ENCODE measurements at regions not wholly inside any gene's neighbourhood (a gene's known extent, or its start where the extent isn't known, plus 50 kb on each side); places are given as distances from the start of the nearest gene placed in this dataset.

DNA sequence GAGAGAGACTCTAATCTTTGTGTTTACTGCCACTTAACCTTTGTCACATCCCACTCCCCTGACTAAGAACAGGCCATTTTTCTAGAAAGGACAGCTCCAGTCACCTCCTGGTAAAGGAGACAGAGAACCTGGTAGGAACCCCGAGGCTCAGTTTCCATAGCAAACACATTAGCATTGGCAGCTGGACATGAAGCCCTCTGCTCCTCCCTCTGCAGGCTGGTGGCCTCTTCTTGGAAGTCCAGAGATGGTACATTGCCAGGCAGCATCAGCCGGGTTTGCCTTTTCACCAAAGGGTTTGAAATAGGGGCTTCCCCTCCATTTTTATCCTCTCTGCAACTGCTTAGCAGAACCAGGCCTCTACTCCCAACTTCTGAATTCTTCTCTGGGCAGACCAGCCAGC, 213.4 kb upstream of the SEMA6D start:
- no peak for DNase-seq

DNA sequence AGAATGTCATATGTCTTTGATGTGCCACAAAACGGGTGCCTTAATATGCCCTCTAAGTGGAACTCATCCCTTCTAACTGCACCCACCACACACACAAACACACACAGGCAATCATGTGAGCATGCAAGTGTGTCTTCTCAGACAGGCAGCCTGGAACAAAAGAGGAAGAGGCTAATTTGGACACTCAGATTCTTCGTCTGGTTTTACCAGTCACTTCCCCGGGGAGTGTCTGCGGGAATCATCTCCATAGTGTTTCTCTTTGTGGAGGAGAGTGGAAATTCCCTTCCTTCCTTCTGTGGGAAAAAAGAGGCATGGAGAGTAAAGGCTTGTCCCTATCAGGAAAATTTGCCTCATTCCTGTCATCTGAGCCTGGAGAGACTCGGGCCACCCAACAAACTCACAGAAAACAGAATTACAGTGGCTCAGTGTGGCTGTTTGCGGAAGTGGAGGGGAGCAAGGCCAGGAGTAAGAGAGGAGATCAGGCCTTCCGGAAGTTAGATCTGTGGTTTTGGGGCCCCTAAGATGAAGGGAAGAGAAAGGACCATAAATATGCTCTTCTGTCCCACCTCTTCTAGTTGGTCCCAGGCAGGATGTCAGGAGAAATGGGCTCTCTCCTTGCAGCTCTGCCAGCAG, 212.6 kb upstream of the SEMA6D start:
- DNase-seq = no peak

DNA sequence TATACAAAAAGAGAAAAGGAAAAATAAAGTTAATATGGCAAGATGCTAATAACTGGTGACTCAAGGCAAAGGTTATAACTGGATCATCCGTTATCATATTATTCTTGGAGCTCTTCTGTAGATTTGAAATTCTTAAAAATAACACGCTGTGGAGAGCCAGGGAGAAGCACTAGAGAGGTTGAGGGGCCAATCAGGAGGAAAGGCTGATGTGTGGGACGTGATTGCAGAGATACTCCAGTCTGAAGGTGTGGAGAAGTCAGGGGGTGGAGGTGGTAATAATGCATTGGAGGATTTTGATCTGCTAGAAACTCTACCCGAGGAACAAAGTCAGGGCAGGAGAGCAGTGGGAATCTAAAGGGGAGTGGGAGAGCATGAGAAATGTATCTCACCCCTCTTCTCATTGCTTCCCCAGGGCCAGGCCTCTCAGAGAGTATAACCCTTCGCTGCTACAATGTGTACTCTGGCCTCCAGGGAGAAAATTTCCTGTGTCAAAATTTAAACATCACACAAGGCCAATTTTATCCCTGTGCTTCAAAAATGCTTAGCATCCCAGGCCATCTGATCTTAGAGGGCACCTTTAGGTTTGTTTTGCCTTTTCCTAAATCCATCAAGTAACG, 211.5 kb upstream of the SEMA6D start:
- DNase-seq = no peak

DNA sequence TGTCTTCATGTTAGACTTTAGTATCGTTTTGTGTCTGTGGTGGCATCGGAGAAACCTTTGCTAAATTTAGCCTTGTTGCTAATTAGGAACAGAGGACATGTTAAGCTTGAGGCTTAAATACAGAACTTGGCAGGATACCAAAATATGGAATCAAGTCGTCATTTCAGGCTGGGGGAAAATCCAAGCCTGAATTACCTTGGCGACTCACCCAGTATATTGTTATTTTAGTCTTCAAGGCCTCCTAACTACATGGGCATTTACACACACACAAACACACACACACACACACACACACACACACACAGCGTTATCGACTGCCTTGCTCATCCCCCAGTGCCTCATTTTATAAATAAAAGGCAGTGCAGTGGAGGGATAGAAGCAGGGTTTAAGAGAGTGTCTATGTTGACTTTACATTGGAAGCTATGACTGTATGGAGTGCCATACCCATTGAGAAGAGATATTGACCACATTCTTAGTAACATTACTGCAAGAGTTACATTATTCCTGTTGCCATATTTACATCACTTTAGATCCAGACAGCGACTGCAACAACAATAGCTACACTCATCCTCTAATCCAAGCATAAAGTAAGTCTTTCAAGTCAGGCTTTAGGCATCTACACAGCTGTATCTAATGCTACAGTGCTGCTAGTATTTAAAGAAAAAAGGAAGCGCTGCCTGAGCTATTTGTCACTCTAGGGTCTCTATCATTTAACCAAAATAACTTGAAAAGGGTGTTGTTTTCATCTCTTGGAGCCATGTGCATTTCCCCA, 210.8 kb upstream of the SEMA6D start:
- DNase-seq = no peak

DNA sequence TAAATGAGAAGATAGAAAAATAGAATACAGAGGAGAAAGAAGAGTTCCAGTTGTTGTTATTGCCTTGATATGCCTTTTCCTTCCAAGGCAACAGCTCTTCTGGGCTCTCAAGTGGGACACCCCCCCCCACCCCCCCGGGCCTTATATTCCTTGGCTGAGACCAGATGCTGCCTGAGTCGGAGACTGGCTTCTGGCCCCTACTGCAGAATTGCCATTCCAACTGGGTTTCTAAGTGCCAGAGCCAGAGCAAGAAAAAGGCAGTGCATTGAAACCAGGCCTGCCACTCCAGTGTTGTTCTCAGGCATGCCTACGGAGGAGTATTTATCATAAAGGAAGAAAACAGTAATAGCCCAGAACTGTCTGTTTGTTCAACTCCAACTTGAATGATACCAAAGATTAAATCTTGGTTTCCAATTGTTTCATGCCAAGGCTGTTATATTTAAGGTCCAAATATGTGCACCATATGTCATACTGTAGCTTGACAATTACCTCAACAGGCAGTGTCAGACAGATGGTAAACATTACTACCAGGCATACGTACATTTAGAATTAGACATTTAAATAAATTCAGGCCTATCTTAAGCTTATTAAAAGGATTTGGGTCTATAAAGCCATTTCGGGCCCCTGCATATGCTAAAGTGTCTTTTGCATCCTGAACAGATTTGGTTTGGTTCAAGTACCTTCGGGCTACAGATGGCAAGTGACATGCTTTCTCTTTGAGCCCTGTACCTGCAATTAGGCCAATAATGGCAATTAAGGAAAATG, 209.9 kb upstream of the SEMA6D start:
- no peak for DNase-seq

DNA sequence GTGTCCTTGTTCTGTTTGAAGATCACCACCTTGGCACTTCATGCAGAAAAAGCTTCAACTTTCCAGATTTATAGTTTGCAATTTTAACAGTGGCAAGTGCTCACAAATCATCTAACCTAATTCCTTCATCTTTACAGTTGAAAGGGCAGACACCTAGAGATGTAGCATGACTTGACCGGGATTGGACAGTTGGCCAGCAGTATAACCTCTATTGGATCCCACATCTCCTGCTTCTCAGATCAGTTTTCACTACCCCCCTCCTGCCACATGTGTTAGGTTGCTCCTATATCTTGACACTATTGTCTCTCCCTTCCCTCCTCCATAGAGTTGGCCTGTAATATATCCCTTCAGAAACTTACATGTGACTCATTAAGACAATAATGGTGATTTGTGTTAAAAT, 206.0 kb upstream of the SEMA6D start:
- no peak for DNase-seq

DNA sequence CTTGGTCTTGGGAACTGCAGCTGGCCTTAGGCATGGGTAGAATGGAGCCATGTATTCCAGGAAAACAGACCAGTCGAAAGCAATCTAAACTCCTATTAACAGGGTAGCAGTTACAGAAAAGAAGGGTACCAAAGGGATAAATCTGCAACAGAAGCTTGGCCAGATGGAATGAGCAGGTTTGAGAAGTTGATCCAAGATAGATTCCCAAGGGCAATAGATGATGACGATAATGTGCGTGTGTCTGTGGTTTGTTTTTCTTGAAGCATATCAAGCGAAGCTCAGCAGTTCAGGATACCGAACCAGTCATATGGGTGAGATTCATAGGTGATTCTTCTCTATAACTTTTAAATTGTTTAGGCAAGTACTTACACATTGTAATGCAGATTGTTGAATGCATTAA, 203.8 kb upstream of the SEMA6D start:
- no peak for DNase-seq

DNA sequence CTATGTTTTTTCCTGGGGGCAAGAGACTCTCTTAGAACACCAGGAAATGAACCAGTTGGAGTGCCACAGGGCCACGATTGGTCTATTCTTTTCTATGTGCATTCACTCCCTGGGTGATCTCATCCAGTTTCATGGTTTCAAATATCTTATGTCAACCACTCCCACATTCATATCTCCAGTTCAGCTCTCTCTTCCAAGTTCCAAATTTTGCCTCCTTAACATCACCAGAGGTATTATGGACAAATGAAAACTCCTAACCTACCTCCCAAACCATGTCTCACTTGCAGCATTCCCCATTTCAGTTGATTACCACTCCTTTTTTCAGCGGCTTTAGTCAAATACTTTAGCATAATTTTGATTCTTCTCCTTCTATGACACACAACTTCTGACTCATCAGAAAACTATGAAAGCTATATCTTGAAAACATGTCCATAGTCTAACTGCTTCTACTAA, 203.1 kb upstream of the SEMA6D start:
- no peak for DNase-seq

DNA sequence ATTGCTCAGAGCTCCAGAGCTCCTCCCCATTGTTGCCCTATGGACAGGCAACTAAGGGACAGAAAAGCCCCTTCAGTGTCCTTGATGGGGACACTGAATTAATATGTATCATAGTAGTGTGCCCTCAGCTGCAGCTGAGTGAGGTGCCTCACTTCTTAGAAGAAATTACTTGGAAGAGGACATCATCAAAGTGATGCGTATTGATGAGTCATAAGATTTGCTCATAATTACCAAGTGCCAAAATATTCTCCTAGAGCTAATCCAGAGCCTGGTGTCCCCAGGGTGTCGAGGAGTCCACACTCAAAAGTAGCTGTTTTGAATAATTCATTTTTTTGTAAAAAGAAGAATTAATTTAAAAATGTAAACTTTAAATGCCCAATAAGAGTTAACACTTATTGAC, 200.7 kb upstream of the SEMA6D start:
- no peak for DNase-seq

DNA sequence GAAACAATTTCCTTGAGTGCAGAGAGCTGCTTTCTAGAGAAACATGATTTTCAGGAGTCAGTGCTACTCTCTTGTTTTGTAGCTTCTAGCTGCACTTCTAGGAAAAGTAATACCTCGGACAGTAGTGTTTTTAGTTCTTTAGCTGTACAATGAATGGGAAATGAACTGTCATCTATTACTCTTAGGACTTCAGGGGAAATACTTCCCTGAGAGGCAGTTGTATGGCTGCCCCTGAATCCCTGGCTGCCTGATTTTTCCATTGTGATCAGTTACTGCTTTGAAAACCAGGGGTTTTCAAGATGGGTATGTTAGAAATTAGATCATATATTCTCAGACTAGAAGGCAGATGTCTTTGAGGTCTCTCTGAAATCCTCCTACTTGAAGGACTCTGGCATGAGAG, 200.3 kb upstream of the SEMA6D start:
- no peak for DNase-seq

DNA sequence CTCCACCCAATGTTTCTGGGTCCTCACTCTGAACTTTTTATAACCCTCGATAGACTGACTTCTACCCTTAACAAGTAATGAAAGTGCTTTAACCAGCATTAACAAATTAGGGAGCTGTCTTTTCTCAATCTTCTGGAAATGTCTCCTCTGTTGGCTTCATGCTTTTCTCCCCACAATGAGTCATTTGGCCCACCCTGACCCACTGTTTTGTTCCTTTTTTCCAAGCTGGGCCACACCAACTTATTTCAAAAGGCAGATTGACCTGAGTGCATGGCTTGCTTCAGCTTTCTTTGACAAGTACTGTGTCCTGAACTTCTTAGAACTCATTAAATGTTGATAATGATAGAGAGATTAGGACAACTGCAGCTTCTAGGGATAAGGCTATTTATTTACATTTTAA, 199.6 kb upstream of the SEMA6D start:
- no peak for DNase-seq

DNA sequence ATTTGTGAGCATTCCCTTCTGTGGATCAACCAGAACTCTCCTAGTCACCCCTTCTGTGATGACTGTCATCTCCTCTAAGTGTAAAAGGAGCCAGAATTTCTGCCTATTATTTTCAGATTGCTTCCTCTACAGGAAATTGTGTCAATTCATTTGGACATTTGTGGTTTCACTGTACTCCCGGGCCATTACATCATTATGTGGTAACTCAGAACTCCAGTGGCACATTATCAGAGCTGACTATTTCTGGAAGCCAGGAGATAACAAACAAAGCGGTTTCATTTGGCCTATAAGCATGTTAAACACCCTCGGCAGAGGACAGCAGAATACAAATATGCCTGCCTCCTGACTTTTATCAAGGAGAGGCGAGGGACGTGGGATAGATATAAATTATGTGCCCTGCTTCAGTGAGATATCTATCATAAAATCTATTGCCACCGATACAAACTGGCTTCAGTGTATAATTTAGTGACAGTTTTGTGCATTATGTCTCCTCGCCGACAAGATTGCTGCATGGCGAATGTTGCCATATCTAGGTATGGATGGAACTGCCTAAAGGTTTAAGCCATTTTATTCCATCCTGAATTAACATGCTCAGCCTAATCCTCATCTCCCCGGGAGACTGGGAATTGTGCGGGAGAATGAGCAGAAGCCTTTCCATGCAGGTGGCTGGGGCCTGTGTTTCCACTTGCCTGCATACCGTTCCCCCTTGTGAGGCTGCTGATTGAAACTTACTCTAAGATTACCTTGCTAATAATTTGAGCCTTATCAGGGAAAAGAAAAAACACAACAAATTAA, 193.4 kb upstream of the SEMA6D start:
- DNase-seq = no peak

DNA sequence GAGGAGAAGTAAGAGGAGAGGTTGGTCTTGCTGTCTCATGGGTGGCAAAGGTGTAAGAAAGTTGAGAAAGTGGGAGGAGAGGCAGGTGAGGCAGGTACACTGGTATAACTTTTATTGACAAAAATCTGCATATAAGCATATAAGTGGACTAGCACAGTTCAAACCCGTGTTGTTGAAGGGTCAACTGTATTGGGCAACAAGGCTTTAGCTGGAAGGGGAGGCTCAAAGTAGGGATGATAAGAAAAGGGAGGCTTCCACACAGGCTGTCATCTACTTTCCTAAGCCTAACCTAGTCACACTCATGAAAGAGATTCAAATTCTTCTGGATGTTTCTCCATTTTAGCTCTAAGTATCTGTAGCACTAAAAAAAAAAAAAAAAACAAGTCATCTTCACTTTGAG, 188.1 kb upstream of the SEMA6D start:
- DNase-seq = no peak

DNA sequence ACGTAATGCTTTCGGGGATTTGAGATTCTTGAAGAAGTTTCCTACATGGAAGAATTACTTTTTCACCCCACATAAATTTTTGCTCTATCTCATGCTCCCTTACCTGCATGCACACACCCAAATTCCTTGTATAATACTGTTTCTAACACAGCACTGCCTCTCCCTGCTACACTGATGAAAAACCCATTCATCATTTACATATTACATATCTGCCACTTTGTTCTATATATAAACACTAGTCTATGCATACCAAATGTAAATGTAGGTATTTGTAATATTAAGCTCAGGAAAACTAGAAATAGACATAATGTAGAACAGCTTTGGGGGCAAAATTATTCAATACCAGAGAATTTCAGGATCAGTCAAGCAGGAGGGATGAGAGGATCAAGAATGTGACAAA, 182.6 kb upstream of the SEMA6D start:
- DNase-seq = no peak

DNA sequence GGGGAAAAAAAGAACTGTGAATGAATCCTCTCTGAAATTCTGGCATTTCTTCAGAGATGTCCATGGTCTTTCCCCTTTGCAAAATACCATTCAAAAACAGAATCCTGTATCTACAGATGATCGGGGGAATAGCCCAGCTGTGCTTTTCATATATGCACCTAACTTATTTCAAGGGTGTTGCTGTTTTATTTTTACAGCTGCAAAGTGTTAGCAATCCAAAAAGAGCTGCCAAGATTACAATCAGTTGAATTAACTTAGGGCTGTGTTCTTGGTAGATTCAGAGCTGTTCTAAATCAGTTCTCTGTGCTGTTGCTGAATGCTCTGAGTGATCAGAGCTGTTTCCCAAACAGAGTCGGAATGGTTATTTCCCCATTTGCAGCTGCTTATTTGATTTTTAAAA, 175.7 kb upstream of the SEMA6D start:
- no peak for DNase-seq

DNA sequence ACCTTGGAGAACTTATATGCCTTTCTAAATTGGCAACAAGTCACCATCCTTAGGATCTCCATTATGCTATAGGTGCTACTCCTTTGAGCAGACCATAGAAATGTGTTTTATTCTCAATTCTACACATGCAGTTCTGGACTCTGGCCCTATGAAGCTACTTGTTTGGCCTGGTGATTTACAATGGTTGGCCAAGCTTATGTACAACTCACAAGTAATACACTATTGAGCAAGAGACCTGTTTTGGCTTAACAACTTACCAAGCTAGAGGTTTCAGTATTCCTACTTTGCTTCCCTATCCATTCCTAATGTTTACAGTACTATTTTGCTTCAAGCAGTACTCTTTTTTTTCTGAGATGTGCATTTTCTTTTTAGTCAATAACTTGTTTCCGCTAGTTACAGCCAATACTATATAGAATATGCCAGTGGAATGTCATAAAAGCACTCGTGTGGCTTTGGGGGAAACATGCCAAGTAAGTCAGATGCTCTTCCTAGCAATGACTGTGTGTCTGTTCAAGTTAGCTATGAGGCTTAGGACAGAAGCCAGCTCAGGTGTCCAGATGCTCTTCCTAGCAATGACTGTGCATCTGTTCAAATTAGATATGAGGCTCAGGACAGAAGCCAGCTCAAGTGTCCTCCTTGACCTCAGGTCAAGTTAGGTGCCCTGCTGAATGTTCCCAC, 174.9 kb upstream of the SEMA6D start:
- DNase-seq = no peak

DNA sequence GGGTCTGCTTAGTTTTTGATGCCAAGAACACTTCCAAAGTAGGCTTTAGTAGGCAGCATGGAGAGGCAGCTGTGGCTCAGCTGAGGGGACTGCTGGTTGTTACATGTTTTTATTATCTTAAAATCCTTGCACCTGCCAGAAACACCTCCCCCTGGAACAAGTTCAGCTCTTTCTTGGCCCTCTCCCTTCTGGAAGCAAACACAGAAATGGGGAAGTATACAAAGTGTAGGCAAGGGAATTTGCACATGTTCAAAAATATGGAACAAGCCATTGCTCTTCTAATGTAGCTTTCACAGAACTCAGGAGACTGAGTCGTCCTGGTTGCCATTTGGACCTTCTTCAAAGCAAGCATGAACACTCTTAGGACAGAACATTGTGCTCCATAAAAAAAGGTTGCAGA, 169.1 kb upstream of the SEMA6D start:
- no peak for DNase-seq

DNA sequence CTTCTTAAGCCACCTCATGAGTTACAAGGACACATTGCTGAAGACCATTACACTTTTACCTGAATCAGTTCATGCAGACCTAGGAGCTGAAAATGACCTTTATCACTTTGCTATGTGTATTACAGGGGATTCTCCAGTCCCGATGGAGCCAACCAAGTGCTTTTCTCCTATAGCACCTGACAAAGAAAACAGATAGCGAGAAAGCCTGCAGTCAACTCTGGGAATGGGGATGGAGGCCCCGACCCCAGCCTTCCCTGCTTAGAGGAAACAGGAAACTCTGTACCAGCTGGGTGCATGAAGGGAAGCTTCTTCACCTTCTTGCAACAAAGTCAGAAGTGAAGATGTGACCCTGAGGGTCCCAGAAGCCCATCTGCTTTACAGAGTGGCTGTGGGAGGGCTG, 168.3 kb upstream of the SEMA6D start:
- no peak for DNase-seq

DNA sequence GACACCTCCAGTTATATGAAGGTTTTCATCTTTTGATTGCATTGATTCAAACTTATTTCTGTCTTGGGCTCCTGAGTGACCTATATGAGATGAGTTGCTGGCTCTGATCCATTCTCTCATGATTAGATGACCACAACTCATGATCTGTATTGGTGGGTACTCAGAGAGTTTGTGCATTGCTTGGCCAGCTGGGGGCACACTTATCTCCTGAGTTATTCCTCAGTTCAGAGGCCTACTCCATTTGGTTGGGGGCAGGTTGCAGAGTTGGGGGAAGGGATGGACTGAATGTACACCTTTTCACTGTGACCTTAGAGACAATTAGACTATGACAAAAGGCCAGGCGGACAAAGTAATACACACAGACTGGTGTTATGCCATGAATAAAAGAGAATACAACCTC, 166.2 kb upstream of the SEMA6D start:
- no peak for DNase-seq

DNA sequence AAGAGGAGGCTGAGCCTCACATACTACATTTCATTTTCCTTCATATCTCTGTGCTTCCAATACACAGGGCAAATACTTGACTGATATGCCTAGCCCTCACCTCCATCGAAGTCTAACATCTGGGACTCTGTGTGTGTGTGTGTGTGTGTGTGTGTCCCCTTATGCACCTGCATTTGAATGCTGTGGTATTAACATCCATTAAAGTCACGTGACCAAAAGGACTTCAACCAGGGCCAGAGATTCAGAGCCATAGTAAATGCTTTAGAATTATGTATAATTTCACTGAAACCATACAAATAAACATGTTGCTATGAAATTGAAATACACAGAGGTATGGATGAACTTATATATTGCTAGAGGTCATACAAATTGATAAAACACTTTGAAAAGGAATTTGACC, 165.8 kb upstream of the SEMA6D start:
- no peak for DNase-seq

DNA sequence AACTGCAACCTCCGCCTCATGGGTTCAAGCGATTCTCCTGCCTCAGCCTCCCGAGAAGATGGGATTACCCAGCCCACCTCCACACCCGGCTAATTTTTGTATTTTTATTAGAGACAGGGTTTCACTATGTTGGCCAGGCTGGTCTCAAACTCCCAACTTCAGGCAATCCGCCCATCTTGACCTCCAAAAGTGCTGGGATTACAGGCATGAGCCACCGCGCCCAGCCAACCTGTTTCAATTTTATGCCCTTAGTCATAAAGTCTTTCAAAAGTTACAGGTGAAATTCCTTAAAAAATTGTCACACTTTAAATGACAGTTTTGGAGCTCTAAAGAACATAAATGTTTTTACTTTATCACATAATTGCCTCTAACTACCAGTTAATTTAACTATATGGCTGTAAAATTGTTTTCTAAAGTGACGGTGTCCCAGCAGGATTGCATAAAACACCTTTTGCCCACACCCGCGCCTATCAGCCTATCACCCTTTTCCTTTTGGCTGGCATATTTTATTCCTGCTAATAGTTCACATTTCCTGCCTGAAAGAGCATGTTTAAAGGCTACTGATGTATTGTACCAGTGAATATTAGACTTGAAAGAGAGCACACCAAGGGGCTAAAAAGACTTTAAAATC, 164.2 kb upstream of the SEMA6D start:
- DNase-seq = no peak

DNA sequence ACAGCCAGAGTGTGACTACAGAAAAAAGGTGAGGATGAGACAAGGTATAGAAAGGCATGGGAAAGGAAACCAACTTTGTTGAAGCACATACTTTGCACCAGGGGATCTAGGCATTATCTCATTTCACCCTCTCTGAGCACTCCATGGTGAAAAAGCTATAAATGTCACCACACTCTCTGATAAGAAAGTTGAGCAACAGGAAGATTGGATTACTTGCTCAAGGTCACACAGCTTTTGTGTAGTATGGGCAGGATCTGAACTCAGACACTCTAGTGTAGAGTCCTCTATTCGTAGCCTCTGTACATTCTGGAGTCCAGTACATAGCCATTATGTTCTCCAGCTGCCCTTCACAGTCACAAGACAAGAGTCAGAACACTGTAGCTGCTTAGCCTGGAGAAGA, 163.4 kb upstream of the SEMA6D start:
- DNase-seq = no peak

All from CD4-positive, alpha-beta T cell treated with Interferon gamma for 1 hour (primary cell).